Stimulated activated CD8-positive, alpha-beta memory T cell treated with anti-CD3 and anti-CD28 coated beads, Interleukin-4, amount 100 ng/mL, for 24 hours (primary cell): ENCODE measurements at regions not wholly inside any gene's neighbourhood (a gene's known extent, or its start where the extent isn't known, plus 50 kb on each side); places are given as distances from the start of the nearest gene placed in this dataset.

Experiments
- DNase-seq: peaks from one replicate; pipeline ENCODE4 v3.0.0-alpha.2; 2020; ENCODE audit warnings: low read depth

GRCh38 chr22:49046000-49046545 is 781.6 kb downstream of the BRD1 start:
- no peak for DNase-seq

GRCh38 chr22:49045276-49045675 is 782.4 kb downstream of the BRD1 start:
- no peak for DNase-seq

GRCh38 chr22:49044776-49045175 is 782.9 kb downstream of the BRD1 start:
- DNase-seq: no peak

GRCh38 chr22:49044091-49044490 is 783.6 kb downstream of the BRD1 start:
- DNase-seq: no peak

- no peak for DNase-seq
Observed at GRCh38 chr22:49042877-49043859, 784.5 kb downstream of the BRD1 start.

GRCh38 chr22:49042066-49042465 is 785.6 kb downstream of the BRD1 start:
- no peak for DNase-seq

- DNase-seq: no peak
Observed at GRCh38 chr22:49040754-49041467, 786.8 kb downstream of the BRD1 start.

- DNase-seq: no peak
Observed at GRCh38 chr22:49040111-49040510, 787.6 kb downstream of the BRD1 start.

- no peak for DNase-seq
Observed at GRCh38 chr22:49039625-49040024, 788.0 kb downstream of the BRD1 start.

- DNase-seq: no peak
Observed at GRCh38 chr22:49037701-49038245, 789.9 kb downstream of the BRD1 start.

GRCh38 chr22:49036513-49036912 is 791.2 kb downstream of the BRD1 start:
- no peak for DNase-seq

GRCh38 chr22:49035818-49036457 is 791.7 kb downstream of the BRD1 start:
- no peak for DNase-seq

GRCh38 chr22:49034836-49035817 is 792.5 kb downstream of the BRD1 start:
- no peak for DNase-seq

GRCh38 chr22:49033616-49034015 is 794.1 kb downstream of the BRD1 start:
- DNase-seq: no peak

DNA sequence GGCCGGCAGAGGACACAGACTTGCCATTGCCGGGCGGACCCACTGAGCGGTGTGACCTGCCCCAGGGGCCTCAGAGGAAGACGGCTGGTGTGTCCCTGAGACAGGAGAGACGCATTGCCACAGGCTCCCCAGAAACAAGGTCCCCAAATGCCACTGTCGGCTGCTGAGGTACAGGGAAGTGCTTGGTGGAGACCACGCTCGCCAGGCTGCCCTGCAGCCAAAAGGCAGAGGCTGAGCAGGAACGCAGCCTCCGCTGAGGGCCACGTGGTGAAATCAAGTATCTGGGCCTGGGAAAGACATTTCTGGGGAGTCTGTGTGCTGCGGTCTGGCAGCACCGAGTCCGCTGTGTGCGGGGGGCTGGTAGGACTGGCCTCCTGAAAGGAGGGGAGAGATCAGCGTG is 794.9 kb downstream of the BRD1 start:
- no peak for DNase-seq

DNA sequence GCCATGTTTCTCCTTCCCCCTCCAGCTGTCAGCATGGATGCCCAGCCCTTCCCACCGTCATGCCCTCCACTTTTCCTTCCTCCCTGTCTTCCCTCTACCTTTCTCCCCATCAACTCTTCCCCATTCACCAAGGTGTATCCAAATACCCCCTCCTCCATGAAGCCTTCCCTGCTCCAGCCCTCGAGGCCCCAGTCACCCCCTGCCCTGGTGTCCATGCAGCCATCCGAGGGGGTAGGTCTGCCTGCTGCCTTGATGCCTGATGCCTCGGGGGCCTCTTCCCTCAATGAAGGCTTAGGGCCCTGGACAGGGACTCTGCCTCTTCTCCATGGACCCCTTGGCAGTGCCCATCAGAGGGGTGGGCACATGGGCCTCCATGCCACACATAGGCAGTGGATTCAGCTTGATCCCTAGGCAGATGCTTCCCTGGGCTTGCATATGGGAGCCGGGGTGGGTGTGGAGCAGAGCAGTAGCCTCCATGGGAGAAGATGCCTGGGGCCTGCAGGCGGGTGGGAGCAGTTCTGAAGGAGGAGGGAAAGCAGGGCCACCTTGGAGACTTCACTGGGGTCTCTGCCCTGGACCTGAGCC is 795.8 kb downstream of the BRD1 start:
- no peak for DNase-seq

DNA sequence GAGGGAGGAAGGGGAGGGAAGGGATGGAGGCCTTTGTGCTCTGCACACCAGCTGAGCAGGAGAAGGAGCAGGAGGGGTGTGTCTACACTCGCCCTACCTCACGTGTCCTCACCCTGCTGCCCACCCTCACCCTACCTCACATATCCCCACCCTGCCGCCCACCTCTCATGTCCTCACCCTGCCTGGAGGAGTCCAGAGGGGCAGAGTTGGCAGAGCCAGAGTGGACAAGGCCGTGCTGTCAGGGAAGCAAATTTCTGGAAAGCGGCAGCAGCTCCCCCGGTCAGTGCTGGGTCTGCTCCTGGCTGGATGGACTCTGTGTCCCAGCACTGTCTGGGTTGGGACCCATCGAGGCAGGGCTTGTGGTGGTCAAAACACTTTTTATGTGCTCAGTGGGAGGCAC is 799.6 kb downstream of the BRD1 start:
- DNase-seq: no peak

DNA sequence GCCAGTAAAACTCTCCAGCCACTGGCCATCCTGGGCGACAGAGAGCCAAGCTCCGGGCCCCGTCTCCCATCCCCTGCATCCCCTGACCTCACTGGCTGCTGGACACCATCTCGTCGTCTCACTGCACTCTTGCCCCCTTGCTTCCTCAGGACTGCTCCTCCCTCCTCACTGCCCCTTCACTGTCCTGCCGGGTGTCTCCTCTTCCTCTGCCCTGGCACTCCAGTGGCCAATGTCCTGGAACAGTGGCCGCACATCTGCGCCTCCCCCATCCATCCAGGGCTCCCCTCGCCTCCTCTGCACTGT is 800.4 kb downstream of the BRD1 start:
- DNase-seq: no peak

DNA sequence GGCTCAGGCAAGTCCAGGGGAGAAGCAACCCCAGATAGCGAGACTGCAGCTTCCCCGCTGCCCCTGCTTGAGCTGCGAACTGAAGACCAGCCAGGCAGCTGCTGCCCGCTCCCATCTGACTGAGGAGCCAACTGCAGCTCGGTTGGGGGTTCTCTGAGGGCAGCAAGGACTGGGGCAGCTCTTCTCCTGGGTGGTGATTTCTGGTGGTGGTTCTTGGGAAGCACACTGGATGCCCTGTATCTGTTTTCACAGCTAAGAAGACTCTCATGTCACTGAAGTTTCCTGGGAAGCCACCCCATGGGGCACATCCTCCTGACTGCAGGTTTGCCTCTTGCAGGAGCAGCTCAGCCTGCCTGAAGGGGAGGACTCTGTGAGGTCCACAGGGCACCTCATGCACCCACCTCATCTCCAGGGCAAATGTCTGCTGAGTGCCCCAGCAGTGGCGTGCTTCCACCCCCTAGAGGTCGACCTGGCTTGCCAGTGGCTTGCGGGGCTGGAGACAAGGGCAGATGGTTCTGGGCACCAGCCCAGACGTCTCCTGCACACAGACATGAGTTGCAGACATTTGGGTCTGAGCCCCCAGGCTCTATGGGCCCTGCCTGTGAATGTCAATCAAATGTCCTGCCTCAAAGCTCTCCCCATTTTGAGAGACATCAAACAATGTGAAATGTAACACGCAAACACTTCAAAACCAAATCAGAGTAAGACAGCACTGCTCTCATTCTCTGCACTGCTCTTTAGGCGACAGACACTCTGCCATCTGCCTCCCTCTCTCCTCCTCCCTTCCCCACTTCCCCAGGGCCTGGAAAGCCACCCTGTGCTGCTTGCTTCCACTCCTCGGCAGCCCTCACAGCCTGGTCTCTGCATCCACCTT is 800.9 kb downstream of the BRD1 start:
- no peak for DNase-seq
